Activated CD4-positive, CD25-positive, alpha-beta regulatory T cell treated with anti-CD3 and anti-CD28 coated beads, Interleukin-2, amount 50 U/mL, for 72 hours (primary cell): ENCODE measurements at regions not wholly inside any gene's neighbourhood (a gene's known extent, or its start where the extent isn't known, plus 50 kb on each side); places are given as distances from the start of the nearest gene placed in this dataset.

ENCODE experiments used
- DNase-seq: peaks from one replicate; pipeline ENCODE4 v3.0.0; 2021

GRCh38 chr16:7182510-7183109, 150.0 kb upstream of the RBFOX1 start:
- no peak for DNase-seq

DNA sequence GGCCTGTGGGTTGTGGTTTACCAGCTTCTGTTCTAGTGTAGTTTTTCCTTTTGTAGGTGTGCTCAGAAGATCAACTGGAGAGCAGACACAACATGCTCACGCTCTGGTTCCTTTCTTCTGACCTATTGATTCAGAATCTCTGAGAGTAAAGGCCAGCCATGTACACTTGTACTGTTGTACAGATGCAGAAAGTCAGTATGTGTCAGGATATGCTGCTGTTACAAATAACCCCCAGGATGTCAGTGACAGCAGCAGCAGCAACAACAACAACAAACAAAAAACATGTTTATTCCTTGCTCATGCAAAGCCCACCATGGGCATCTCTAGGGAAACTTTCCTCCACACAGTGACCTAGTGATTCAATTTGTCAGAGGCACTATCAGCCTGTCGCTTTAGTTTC, 154.8 kb upstream of the RBFOX1 start:
- no peak for DNase-seq

DNA sequence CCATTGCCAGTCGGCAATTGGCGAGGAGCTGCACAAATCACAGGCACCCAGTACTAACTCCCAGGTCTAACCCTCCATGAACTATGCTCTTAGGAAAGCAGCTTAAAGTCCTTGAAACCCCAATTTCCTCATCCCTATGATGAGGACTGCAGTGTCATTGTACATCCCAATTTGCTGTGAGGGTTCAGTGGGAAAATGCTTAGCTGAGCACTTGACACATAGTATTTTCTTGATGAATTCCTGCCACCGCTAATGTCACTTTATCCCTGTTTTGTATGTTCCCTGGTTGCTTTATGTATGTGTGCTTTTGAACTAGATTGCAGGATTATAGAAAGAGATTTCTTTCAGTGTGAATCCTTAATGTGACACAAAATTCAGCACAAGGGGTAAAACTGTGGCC, 161.5 kb upstream of the RBFOX1 start:
- no peak for DNase-seq

DNA sequence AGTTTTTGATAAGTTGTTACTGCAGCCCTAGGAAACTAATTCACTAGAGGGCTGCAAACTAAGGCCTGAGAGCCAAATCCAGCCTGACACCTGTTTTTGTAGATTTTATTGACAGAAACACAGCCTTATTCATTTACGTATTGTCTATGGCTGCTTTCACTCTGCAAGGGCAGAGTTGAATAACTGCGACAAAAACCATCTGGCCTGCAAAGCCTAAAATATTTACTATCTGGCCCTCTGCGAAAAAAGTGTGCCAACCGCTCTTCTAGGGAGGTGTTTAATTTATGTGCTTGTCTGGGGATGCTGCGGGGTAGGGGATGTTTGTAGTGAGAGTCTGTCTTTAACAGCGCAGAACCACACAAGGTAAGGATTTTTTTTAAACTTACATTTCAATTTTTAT, 165.0 kb upstream of the RBFOX1 start:
- no peak for DNase-seq

- no peak for DNase-seq
Measured at GRCh38 chr16:7161891-7162290, 170.8 kb upstream of the RBFOX1 start.

- DNase-seq = no peak
Measured at GRCh38 chr16:7160093-7160492, 172.6 kb upstream of the RBFOX1 start.

GRCh38 chr16:7158481-7158880, 174.2 kb upstream of the RBFOX1 start:
- DNase-seq = no peak

GRCh38 chr16:7150230-7150629, 182.4 kb upstream of the RBFOX1 start:
- no peak for DNase-seq

DNA sequence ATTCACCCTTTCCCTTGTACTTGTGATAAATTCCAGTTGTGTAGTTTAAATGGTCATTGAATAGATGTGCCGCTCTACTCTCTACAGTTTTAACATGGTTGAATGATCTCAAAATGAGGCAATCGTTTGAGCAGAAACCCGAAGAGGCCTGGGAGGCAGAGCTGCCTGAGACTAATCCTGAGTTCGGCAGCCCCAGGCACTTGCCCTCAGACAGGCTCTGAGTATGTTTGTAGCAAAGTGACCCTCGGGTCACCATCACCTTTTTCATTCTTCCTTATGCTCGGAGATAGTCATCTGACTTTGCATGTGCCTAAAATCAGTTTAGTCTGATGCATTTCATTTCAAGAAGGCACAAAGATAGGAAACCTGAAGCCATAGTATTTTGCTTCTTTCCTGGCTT, 184.0 kb upstream of the RBFOX1 start:
- no peak for DNase-seq

- DNase-seq = no peak
Measured at GRCh38 chr16:7140899-7141298, 191.7 kb upstream of the RBFOX1 start.

DNA sequence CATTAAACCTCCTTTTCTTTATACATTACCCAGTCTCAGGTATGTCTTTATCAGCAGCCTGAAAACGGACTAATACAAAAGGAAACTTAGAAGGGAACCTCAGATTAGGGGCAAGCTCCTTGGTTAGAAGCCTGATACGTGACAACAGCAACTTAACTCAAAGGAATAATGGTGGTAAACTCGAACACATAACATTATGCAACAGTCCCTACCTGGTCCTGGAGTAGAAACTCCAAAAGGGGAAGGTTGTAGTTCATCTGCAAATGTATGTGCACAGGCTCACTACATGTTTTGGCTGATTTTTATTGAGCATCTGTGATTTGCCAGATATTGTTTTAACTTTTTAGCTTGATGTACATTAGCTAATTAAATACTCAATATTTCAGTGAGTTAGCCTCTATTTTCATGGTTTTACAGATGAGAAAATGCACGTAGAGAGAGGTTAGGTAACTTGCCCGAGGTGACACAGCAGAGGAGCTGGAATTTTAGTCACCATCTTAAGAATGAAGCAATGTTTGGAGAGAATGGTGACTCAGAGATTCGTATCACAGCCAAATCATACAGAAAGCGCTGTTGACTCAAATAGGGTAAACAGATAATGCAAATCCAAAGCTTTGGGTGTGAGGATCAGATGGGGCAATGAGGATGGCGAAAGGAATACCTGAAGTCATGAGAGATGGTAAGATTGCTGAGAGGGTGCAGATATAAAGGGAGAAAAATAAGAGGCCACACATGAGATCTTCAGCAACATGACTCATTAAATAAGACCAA, 194.9 kb upstream of the RBFOX1 start:
- no peak for DNase-seq

DNA sequence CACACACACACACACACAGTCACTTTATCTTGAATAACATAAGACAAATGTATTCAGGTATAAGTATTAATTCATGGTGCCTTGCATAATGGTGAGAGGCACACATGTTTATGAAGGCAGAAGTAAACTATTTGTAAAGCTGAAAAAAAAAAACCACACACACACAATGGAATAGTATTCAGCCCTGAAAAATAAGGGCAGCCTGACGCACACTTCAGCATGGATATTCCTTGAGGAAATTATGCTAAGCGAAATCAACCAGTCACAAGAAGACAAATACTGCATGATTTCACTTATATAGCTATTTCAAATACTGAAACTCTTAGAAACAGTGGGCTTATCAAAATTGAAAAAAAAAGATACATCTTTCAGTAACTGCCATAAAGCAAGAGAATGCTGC, 200.2 kb upstream of the RBFOX1 start:
- no peak for DNase-seq

- DNase-seq = no peak
Measured at GRCh38 chr16:7124701-7125100, 207.9 kb upstream of the RBFOX1 start.

GRCh38 chr16:7124242-7124641, 208.4 kb upstream of the RBFOX1 start:
- DNase-seq = no peak

DNA sequence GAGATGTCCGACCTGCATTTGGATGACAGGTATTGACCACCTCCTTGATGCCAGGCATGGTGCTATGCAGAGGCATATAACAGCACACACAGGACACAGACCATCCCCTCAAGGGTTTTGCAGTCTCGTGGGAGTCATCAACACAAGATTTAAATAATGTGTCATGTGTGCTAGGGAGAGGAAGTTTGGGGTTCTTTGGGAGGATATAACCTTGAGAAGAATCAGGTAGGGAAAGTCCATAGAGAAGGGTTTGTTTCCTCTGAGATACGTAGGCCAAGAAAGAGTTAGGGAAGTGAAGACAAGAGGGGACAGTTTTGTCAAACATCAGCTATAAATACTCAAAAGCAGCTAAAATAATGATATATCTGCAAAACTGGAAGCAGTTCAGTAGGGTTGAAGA, 215.9 kb upstream of the RBFOX1 start:
- no peak for DNase-seq

DNA sequence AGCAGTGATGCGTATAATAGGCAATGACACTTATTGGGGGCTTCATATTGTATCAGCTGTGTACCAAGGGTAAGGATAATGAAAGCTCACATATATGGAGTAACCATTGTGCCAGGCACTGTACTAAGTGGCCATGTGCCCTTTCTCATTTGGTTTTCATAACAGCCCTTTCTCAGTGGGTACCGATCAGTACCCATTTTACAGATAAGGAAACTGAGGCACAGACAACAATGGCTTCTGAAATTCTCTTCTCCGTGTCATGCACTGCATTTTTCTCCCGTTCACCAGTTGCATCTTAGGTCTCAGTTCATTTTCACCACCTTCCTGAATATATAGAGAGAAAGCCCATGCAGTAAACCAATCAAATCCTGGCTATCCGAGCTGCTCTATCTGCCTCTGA, 216.7 kb upstream of the RBFOX1 start:
- DNase-seq = no peak

GRCh38 chr16:7113949-7114348, 218.7 kb upstream of the RBFOX1 start:
- no peak for DNase-seq

DNA sequence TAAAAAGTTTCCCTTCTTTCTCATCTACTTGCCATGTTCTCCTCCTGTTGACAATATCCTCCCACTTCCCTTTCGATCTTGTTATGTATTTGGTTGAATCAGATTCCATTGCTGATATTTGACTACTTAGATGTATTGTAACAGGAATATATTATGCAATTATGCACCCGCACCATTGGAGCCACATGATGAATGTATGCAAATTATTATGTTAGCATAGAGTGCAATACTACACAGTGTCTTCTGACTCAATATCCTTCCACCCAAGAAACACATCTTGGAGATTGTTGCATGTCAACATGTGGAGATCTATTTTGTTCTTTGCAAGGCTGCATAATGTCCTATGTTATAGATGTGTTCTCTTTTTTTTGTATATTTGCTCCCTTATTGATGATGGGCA, 219.2 kb upstream of the RBFOX1 start:
- no peak for DNase-seq

DNA sequence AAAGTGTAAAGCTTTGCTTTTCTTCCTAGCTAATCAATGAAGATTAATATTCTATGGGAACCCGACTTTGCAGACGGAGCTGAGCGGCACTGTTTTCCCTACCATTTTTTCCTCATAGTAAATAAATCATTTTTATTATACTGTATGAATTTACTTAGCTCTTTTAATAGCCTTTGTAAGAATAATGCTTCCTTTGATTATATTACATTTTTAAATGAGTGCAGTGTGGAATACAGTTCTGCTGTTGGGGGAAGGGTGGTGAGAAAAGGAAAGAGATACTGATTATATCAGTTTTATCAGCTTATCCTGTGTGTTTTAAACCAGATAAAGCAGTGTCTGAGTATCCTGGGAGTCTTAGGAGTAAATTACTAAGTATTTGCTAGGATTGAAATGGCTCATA, 221.4 kb upstream of the RBFOX1 start:
- DNase-seq = no peak

DNA sequence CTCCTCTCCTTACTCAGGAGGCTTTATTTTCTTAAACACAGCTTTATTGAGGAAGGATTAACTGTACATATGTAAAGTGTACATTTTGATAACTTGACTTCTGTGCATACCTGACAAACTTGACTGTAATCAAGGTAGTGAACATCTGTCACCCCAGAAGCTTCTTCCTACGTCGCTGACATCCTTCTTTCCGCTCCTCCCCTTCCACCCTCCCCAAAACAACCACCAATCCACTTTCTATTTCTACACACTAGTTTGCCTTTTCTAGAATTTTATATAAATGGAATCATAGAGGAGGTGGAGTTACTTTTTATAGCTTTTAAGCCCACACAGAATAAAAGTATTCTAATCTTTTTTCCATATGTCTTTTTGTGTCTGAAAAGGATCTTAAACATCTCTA, 225.2 kb upstream of the RBFOX1 start:
- no peak for DNase-seq

DNA sequence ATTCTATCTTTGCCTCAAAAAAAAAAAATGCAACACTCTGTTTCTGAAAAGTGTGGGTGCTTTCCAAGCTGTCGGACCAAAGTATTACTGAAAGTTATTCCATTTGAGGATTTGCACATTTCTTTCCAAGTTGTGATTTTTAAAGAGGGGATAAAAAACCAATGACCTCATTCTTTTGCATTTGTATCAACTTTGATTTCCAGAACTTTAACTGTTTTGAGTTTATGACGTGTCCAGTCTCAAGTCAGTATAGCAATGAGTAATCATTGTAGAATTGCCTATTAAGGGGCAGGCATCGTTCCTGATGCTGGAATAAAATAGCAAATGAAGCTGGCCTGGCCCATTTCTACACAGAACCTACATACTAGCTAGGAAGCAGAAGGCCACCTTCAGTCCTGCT, 229.6 kb upstream of the RBFOX1 start:
- DNase-seq = no peak

DNA sequence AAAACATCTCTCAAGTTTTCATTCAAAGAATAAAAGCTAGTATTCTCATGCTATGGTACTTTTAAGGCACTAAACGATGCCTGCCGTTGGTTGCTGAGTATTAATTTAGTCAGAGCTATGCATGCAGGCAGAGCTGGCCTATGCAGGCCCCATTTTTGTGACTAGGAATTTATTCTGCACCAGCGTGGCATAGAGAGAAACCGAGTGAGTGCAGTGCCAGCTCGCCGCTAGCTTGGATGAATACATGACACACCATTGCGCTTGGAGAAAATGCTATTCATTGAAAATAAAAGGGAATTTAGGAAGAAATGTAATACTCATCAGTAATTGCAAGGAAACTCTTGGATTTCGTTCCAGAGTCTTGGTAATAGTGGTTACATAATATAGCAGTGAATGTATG, 231.6 kb upstream of the RBFOX1 start:
- DNase-seq = no peak

DNA sequence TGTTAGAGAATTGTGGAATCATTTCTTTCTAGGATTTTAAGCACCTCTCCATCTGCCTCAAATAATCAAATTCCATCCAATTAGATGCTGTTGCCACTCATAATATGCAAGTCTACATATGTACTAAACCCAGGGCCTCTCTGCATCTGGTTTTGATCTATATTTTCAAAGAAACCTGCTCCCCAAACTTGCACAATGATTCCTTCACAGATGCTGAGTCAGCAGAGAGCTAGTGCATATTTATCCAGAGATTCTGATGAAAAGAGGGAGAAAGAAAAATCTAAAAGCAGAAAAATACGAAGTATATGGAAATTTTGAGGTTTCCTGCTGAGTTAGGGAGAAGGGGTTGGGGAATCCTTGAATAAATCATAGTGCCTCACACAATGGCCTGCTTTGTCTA, 235.1 kb upstream of the RBFOX1 start:
- DNase-seq = no peak

DNA sequence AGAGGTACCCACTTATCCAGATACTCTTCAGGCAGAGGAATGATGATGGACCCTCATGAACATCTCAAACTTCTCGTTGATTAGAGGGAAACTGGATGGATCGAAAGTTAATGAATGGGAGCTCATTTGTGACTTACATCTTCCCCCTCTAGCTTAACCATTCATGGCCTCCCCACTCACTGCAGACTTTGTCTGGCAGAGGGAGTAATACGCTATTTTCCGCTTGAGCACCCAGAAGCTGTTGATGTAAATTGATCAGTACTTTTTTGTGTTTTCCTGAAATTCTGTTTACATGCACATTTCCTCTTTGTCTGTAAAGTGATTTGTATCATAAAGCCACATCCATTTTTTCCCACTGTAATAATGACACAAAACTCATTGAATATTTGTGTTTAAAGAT, 239.1 kb upstream of the RBFOX1 start:
- DNase-seq = no peak

- no peak for DNase-seq
Measured at GRCh38 chr16:7090628-7091115, 242.0 kb upstream of the RBFOX1 start.
